GM18909 (cell line): ENCODE measurements at regions not wholly inside any gene's neighbourhood (a gene's known extent, or its start where the extent isn't known, plus 50 kb on each side); places are given as distances from the start of the nearest gene placed in this dataset.
"Not testable (repeated sequence)": the region's sequence is repeated elsewhere in the genome, so short reads cannot be mapped to it uniquely, and the experiment has no call there.

Source experiments
- ATAC-seq: cut with Tn5 transposase; IDR thresholded peaks from one replicate; pipeline ENCODE4 v1.9.1; 2021; ENCODE audit warnings: mild to moderate bottlenecking; ENCODE audit not compliant: unreplicated experiment, poor library complexity

DNA sequence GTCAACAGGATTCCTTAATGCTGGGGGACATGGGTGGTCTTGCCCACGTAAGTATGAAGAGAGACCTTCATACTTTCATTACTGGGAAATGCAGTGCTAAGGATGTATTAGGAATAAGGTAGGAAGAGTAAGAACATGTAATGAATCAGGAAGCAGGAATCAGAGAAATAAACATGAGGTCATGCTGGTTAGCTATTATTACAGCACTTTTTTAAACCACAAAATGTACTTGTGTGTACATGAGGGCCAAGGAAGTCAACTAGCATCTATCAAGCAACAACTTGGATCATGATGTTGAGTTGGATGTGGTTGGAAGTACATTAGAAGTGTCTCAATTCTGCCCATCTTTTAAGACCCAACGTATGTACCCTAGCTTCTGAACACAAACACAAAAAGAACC is 63.5 kb upstream of the E2F3 start:
- no peak for ATAC-seq

DNA sequence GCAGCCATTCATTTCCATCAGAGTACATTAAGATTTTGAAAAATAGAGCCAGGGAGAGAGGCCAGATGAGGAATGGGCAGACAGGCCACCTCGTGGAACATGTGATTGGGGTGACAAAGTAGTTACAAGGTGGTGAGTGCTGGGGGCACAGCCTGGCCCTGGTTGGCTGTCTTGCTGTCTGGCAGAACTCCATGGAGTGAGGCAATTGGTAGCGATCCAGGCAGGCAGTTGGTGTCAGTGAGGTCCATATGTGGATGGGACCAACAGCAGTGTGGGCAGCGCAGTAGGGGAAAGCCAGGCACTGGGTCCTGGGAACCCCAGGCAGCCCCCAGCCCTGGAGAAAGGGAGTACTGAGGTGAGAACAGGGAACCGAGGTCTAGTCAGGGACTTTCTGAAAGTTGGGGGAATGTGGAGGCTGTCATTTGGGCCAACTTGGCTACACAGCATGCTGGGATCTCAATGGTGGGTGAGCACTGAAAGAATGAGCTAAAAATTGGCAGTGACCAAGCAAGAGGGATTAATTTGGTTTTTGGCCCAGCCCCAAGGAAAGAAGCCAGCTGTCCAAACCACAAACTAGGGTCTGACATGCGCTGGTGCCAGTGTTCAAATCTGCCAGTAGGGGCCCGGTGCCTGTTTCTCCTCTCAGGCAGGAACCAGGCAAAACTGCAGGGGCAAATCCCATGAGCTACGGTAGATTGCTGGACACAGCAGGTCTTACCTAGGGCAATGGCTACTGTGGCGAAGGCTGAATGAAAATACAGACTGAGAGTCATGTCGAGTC is 61.4 kb upstream of the E2F3 start:
- ATAC-seq, result no peak

DNA sequence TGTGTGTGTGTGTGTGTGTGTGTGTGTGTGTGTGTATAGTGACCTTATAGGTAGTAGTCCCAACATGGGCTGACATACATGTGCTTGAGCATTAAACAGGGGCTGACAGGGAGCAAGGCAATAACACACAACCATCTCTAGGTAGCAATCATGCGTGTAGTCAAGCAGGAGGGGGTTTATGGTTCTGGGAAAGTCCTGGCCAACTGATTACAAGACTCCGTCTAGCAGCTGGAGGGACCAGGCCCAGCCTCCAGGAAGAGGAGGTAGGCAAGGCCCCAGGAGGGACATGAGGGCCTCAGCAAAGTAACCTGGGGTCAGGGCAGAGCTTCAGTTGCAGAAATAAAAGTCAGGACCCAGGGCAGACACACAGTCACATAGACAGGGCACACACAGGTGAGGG is 60.6 kb upstream of the E2F3 start:
- no peak for ATAC-seq

DNA sequence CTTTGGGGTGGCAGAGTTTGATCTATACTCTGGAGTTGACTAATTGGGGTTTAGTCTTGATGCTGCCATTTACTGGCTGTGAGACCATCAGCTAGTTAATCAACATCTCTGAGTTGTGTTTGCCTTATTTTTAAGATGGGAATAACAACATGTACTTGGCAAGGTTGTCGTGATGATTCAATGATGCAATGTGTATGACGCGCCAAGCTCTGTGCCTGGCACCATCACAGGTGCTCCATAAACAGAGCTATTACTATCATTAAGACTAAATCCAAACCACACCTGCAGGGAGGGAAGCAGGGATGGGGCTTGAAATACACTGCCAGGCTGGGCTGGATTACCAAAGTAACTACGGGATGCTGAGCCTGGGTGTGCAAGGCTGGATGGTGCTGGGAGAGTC is 60.1 kb upstream of the E2F3 start:
- ATAC-seq, result no peak

DNA sequence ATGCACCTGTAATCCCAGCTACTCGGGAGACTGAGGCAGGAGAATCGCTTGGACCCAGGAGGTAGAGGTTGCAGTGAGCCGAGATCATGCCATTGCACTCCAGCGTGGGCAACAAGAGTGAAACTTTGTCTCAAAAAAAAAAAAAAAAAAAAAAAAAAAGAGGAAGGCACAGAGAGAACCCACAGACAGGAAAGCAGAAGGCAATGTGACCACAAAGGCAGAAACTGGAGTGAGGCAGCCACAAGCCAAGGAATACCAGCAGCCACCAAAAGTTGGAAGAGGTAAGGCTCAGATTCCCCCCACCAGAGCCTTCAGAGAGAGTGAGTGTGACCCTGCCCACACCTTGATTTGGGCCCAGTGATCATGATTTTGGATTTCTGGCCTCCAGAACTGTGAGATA is 54.7 kb upstream of the E2F3 start:
- not testable (repeated sequence) for ATAC-seq

GRCh38 chr6:20348041-20348440 is 53.6 kb upstream of the E2F3 start:
- no peak for ATAC-seq

- no peak for ATAC-seq
Measured at GRCh38 chr6:20349225-20349624, 52.5 kb upstream of the E2F3 start.

DNA sequence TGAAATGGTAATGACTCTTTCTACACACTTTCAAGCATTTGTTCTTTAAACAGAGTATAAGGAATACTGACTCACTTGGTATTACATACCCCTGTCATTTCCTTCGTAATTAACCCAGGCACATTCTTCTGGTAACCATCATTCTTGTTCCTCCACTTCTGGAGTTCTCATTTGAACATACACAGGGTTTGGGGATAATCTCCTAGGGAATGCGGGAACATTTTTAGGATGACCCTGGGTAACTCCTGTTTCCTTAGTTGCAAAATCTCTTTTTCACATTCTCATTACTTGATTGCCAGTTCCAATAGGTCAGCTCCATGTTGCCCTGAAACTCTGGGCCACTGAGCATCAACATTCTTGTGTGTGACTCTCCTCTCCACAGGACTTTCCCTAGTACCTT is 51.5 kb upstream of the E2F3 start:
- ATAC-seq, result no peak

GRCh38 chr6:20351534-20351933 is 50.1 kb upstream of the E2F3 start:
- ATAC-seq, result no peak
